PC-9 (cell line): ENCODE measurements at regions not wholly inside any gene's neighbourhood (a gene's known extent, or its start where the extent isn't known, plus 50 kb on each side); places are given as distances from the start of the nearest gene placed in this dataset.
"Not testable (repeated sequence)": the region's sequence is repeated elsewhere in the genome, so short reads cannot be mapped to it uniquely, and the experiment has no call there.

ENCODE experiments used
- BruUV-seq: library from RNA; stranded (reverse); fragments of 400-500 nt; replicated peaks from 2 replicates; lab custom pipeline; 2021; lab: Mats Ljungman, UMichigan
- CTCF ChIA-PET: fragments of 300-600 bp; sonication (Branson Sonifier 250); formaldehyde crosslinking; loops from one replicate; lab custom pipeline; 2022; ENCODE audit warnings: antibody characterized with exemption; lab: Charles Lee
- POLR2A ChIA-PET: fragments of 300-600 bp; sonication (Branson Sonifier 250); formaldehyde crosslinking; loops from one replicate; lab custom pipeline; 2022; ENCODE audit warnings: antibody characterized with exemption; ENCODE audit not compliant: unreplicated experiment; lab: Charles Lee
- DNase-seq, 2 experiments: peaks; one replicate each; pipeline versions ENCODE4 v3.0.0 to v3.0.0-alpha.2; 2015 to 2022; ENCODE audit warnings: mixed read lengths in 1 of 2
- H2AFZ ChIP-seq: fragments of 200-600 bp; sonication (generic); 2 replicates; pipeline ENCODE4 v1.8.1; 2017; ENCODE audit warnings: antibody characterized with exemption
- H3F3A ChIP-seq: fragments of 200-600 bp; sonication (generic); 2 replicates; pipeline ENCODE4 v1.8.1; 2017; ENCODE audit warnings: antibody characterized with exemption, mild to moderate bottlenecking, low read depth; ENCODE audit not compliant: insufficient read depth
- H3K27ac ChIP-seq: fragments of 200-600 bp; sonication (generic); 2 replicates; pipeline ENCODE4 v1.6.1; 2016; ENCODE audit warnings: mixed run types
- H3K27me3 ChIP-seq: fragments of 200-600 bp; sonication (generic); 2 replicates; pipeline ENCODE4 v1.6.1; 2016; ENCODE audit warnings: low read depth, mixed run types; ENCODE audit not compliant: insufficient read depth
- H3K36me3 ChIP-seq: fragments of 200-600 bp; sonication (generic); 2 replicates; pipeline ENCODE4 v1.6.1; 2016; ENCODE audit warnings: low read depth, mixed run types
- H3K4me1 ChIP-seq: fragments of 200-600 bp; sonication (generic); replicated peaks from 2 replicates; pipeline ENCODE4 v1.6.1; 2016; ENCODE audit warnings: mixed run types; ENCODE audit not compliant: insufficient read depth
- H3K4me2 ChIP-seq: fragments of 200-600 bp; sonication (generic); 2 replicates; pipeline ENCODE4 v1.6.1; 2017; ENCODE audit warnings: mixed run types
- H3K4me3 ChIP-seq: fragments of 200-600 bp; sonication (generic); 2 replicates; pipeline ENCODE4 v1.6.1; 2016; ENCODE audit warnings: mixed run types
- H3K79me2 ChIP-seq: fragments of 200-600 bp; sonication (generic); 2 replicates; pipeline ENCODE4 v1.6.1; 2017; ENCODE audit warnings: low read depth, mixed run types
- H3K9me2 ChIP-seq: fragments of 200-600 bp; sonication (generic); 2 replicates; pipeline ENCODE4 v1.8.1; 2017; ENCODE audit warnings: mild to moderate bottlenecking; ENCODE audit not compliant: insufficient read depth
- H3K9me3 ChIP-seq: fragments of 200-600 bp; sonication (generic); 2 replicates; pipeline ENCODE4 v1.8.1; 2016; ENCODE audit warnings: low read depth; ENCODE audit not compliant: insufficient read depth
- H4K20me1 ChIP-seq: fragments of 200-600 bp; sonication (generic); 2 replicates; pipeline ENCODE4 v1.8.1; 2017; ENCODE audit not compliant: insufficient read depth
- CTCF ChIP-seq: fragments of 200-600 bp; sonication (generic); conservative IDR thresholded peaks from 2 replicates; pipeline ENCODE4 v1.6.1; 2017; ENCODE audit warnings: mixed run types, antibody characterized with exemption, mild to moderate bottlenecking, moderate library complexity
- EZH2 ChIP-seq: fragments of 200-600 bp; sonication (generic); IDR thresholded peaks from 2 replicates; pipeline ENCODE4 v1.8.0; 2017; ENCODE audit warnings: antibody characterized with exemption, low read depth
- intact Hi-C: fragments of 100-400 bp; cut with micrococcal nuclease; formaldehyde crosslinking; loops from one replicate; pipeline ENCODE4 v1.10.0; 2022; ENCODE audit not compliant: unreplicated experiment

- H3K4me2 ChIP-seq, H3K27me3 ChIP-seq, H3K36me3 ChIP-seq, H3K4me3 ChIP-seq, H3K27ac ChIP-seq, H3K4me1 ChIP-seq, intact Hi-C loops, H3F3A ChIP-seq, H2AFZ ChIP-seq, H3K9me3 ChIP-seq, H3K9me2 ChIP-seq, DNase-seq, CTCF ChIA-PET, BruUV-seq, H4K20me1 ChIP-seq, POLR2A ChIA-PET, H3K79me2 ChIP-seq: not testable (repeated sequence)
Measured at GRCh38 chr19:34620134-34620533, 56.8 kb downstream of the SCGB2B2 start.

GRCh38 chr19:34618410-34618809 lies 58.5 kb downstream of the SCGB2B2 start:
- Histone ChIP-seq H3K4me3 (no peak overlapping the region), H3K79me2 (no peaks in the 10 kb centered on the region)
- no peak for DNase-seq

GRCh38 chr19:34617996-34618395 lies 59.0 kb downstream of the SCGB2B2 start:
- H3K36me3 ChIP-seq, H3K9me3 ChIP-seq, H4K20me1 ChIP-seq, H3K27me3 ChIP-seq, POLR2A ChIA-PET, H3F3A ChIP-seq, CTCF ChIA-PET, H3K79me2 ChIP-seq, BruUV-seq, H3K4me3 ChIP-seq, H3K4me1 ChIP-seq, H2AFZ ChIP-seq, H3K9me2 ChIP-seq, intact Hi-C loops, DNase-seq, H3K4me2 ChIP-seq, H3K27ac ChIP-seq: not testable (repeated sequence)

More at GRCh38 chr19:34618410-34618809, 58.5 kb downstream of the SCGB2B2 start:
- H3K27me3 ChIP-seq, result no peaks in the 10 kb centered on the region
- H4K20me1 ChIP-seq, result no peaks in the 10 kb centered on the region
- CTCF ChIA-PET, result no interaction called here
- peaks cover 6% of the 10 kb centered on the region; the same call in 1 of the 2 replicates for H3K9me3 ChIP-seq
- TF ChIP-seq CTCF (no peak), EZH2 (no peak)
- no peaks in the 10 kb centered on the region for H3K4me1 ChIP-seq
- no peak overlapping the region for H3K27ac ChIP-seq
- H2AFZ ChIP-seq, result no peak overlapping the region
- BruUV-seq, result no TSS peak
- H3F3A ChIP-seq, result no peaks in the 10 kb centered on the region
- intact Hi-C loops, result no loop called here
- POLR2A ChIA-PET, result no interaction called here
- H3K4me2 ChIP-seq, result no peak overlapping the region
- no peaks in the 10 kb centered on the region for H3K36me3 ChIP-seq
- H3K9me2 ChIP-seq, result no peaks in the 10 kb centered on the region

- H3K36me3 ChIP-seq, result no peaks in the 10 kb centered on the region
- no TSS peak for BruUV-seq
- no peaks in the 10 kb centered on the region for H3K27me3 ChIP-seq
- H4K20me1 ChIP-seq, result no peaks in the 10 kb centered on the region
- H3K9me2 ChIP-seq, result no peaks in the 10 kb centered on the region
- no peak overlapping the region for H3K4me3 ChIP-seq
- no peak overlapping the region for H3K27ac ChIP-seq
- H3K4me2 ChIP-seq, result no peak overlapping the region
- no peaks in the 10 kb centered on the region for H3K79me2 ChIP-seq
- no peak for TF ChIP-seq CTCF
- no peak for TF ChIP-seq EZH2
- no peak for DNase-seq
- H3F3A ChIP-seq, result no peaks in the 10 kb centered on the region
- CTCF ChIA-PET, result no interaction called here
- intact Hi-C loops, result no loop called here
- POLR2A ChIA-PET, result no interaction called here
- no peaks in the 10 kb centered on the region; the same call in 1 of the 2 replicates for H3K9me3 ChIP-seq
- H2AFZ ChIP-seq, result no peak overlapping the region
- no peaks in the 10 kb centered on the region for H3K4me1 ChIP-seq
Measured at GRCh38 chr19:34603003-34603402, 74.0 kb downstream of the SCGB2B2 start.
